ENCODE measurements at regions not wholly inside any gene's neighbourhood (a gene's known extent, or its start where the extent isn't known, plus 50 kb on each side); places are given as distances from the start of the nearest gene placed in this dataset.

DNA sequence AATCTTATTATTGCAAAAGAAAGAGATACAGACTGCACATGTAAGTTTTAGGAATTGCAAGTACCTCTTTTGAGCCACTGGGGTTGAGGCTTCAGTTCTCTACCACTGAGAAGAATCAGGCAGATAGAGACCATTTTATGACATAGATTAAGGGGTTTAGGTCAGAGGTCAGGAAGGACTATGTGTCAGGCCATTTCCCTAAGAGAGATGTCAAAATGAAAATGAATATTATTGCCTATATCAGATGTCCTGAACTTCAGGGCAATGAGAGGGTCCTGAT lies 113.7 kb downstream of the GATA6 start:
- Mint-ChIP-seq H3K27ac (no peak overlapping the region), H3K9me3 (peaks cover 6% of the 10 kb centered on the region), H3K27me3 (no peaks in the 10 kb centered on the region), H3K36me3 (no peaks in the 10 kb centered on the region), H3K4me1 (peaks cover 5% of the 10 kb centered on the region), H3K4me3 (no peak overlapping the region)

DNA sequence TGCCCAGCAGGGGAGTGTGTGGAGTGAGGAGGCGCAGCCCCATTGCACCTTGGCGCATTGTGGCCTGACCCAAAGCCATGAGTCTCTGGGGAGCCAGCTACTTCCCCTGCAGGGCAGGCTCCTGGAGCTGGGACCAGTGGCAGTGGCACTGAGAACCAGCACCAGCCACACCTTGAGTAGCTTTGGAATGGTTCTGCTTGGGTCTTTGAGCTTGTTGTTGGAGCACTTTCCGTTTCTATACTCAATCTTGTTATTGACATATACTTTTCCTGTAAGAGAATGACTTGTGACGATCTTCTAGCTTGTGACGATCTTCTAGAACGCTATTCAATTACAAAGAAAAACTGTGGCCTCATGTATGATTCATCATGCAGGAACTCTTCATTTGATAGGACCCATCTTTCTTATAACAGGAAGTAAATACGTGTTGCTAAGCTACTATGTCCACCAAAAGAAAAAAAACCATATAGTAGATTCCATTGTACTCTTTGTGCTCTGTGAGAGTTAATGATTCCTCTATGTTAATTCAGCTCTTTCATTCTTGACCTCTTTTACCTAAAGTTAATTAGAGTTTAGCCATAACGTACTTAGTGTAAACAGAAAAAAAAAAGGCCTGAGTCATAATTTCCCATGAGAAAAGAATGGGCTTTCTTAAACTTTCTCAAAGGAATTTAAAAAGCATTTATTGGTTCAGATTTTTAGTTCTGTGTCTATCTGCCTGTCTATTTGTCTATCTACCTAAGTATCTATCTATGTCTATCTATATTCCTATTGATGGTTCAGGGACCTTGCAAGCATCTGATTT lies 113.1 kb downstream of the GATA6 start:
- H3K36me3 Mint-ChIP-seq, result no peaks in the 10 kb centered on the region
- H3K27ac Mint-ChIP-seq, result peak overlapping the region; percentile 42
- peaks cover 6% of the 10 kb centered on the region for H3K9me3 Mint-ChIP-seq
- no peak overlapping the region for H3K4me3 Mint-ChIP-seq
- no peaks in the 10 kb centered on the region for H3K27me3 Mint-ChIP-seq
- H3K4me1 Mint-ChIP-seq, result peaks cover 5% of the 10 kb centered on the region

DNA sequence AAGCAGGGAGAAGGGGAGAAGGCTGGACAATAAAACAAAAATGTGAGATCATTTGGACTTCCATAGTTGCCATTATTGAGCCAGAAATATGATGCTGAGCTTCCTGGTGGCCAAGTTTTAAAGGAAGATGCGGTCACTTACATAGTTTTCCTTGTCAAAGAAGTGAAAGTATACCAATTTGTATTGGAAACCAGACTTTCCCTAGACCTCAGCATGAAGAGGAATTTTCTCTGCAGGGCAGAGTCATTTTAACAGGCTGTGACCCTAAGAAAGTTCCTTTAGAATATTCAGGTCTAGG lies 111.0 kb downstream of the GATA6 start:
- no peak overlapping the region for H3K27ac Mint-ChIP-seq
- H3K36me3 Mint-ChIP-seq, result no peaks in the 10 kb centered on the region
- H3K27me3 Mint-ChIP-seq, result no peaks in the 10 kb centered on the region
- H3K4me1 Mint-ChIP-seq, result peaks cover 5% of the 10 kb centered on the region
- no peak overlapping the region for H3K4me3 Mint-ChIP-seq
- H3K9me3 Mint-ChIP-seq, result peaks cover 5% of the 10 kb centered on the region

DNA sequence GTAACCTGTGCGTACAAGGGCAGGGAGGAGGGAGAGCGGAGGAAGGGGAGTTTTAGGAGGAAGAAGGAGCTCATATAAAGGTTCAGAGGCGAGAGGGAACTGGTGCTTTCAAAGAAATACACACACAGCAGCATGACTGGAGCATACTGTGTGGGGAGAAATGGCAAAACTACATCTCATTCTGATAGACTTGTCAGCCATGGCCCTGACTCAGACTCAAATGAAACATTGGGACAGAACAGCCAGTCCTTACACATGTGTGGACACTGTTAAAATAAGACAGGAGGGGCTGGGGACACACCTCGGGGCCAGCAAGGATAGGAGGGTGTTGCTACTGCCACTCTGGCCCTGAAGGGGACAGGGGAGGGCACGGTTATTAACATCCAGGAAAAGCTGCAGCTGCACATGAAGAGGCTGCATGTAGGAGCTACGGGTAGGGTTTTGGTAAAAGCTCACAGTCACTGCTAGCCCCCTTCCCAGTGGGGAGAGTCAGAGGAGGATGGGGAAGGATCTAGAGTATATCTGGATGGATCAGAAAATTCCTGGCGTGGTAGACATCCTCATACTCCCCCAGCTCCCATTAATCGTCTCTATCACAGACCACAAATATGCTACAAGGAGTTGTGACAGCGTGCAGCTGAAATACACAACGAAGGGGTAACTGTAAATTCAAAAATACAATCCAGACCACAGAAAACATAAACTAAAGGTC lies 110.5 kb downstream of the GATA6 start:
- no peaks in the 10 kb centered on the region for H3K27me3 Mint-ChIP-seq
- H3K9me3 Mint-ChIP-seq, result no peaks in the 10 kb centered on the region
- H3K4me1 Mint-ChIP-seq, result peaks cover 5% of the 10 kb centered on the region
- no peak overlapping the region for H3K4me3 Mint-ChIP-seq
- no peaks in the 10 kb centered on the region for H3K36me3 Mint-ChIP-seq
- no peak overlapping the region for H3K27ac Mint-ChIP-seq

GRCh38 chr18:22278798-22279197 lies 109.4 kb downstream of the GATA6 start:
- H3K4me3 Mint-ChIP-seq, result no peak overlapping the region
- H3K9me3 Mint-ChIP-seq, result no peaks in the 10 kb centered on the region
- H3K36me3 Mint-ChIP-seq, result no peaks in the 10 kb centered on the region
- peaks cover 5% of the 10 kb centered on the region for H3K4me1 Mint-ChIP-seq
- no peaks in the 10 kb centered on the region for H3K27me3 Mint-ChIP-seq
- no peak overlapping the region for H3K27ac Mint-ChIP-seq

- Mint-ChIP-seq H3K4me1 (peaks cover 2% of the 10 kb centered on the region), H3K27me3 (no peaks in the 10 kb centered on the region), H3K9me3 (no peaks in the 10 kb centered on the region), H3K27ac (no peak overlapping the region), H3K4me3 (no peak overlapping the region), H3K36me3 (no peaks in the 10 kb centered on the region)
Observed at GRCh38 chr18:22277758-22278157, 108.4 kb downstream of the GATA6 start.

- Mint-ChIP-seq H3K27me3 (no peaks in the 10 kb centered on the region), H3K27ac (no peak overlapping the region), H3K9me3 (no peaks in the 10 kb centered on the region), H3K36me3 (no peaks in the 10 kb centered on the region), H3K4me1 (no peaks in the 10 kb centered on the region), H3K4me3 (no peak overlapping the region)
Observed at GRCh38 chr18:22276334-22276713, 106.9 kb downstream of the GATA6 start.

DNA sequence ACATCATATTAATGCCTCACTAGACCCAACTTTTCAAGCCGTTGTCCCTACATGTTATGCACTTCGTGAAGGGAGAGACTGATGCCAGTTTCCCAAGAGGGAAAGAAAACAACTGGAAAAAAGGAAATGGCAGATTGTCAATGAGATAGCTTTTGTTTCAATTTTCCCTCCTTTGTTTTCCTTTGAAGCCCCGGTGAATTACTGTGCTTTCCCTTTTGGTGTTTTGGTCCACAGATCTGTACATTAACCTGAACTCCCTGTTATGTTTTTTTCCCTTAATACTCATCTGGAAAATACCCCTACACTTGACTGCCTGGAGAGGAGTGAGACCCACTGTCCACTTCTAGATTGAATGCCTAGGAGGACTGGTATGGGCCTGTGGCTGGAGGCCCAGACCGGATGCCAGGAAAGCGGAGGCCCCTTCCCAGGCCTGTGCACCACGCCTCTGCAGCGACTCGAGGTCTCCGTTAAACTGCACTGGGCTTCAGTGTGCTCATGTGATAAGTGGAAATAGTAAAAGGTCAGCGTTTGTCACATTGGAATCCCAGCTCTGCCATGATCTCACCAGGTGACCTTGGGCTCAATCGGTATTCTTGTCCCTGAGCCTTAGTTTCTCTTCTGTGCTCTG lies 106.4 kb downstream of the GATA6 start:
- Mint-ChIP-seq H3K4me3 (no peak overlapping the region), H3K27ac (no peak overlapping the region), H3K4me1 (no peaks in the 10 kb centered on the region), H3K36me3 (no peaks in the 10 kb centered on the region), H3K27me3 (no peaks in the 10 kb centered on the region), H3K9me3 (no peaks in the 10 kb centered on the region)

DNA sequence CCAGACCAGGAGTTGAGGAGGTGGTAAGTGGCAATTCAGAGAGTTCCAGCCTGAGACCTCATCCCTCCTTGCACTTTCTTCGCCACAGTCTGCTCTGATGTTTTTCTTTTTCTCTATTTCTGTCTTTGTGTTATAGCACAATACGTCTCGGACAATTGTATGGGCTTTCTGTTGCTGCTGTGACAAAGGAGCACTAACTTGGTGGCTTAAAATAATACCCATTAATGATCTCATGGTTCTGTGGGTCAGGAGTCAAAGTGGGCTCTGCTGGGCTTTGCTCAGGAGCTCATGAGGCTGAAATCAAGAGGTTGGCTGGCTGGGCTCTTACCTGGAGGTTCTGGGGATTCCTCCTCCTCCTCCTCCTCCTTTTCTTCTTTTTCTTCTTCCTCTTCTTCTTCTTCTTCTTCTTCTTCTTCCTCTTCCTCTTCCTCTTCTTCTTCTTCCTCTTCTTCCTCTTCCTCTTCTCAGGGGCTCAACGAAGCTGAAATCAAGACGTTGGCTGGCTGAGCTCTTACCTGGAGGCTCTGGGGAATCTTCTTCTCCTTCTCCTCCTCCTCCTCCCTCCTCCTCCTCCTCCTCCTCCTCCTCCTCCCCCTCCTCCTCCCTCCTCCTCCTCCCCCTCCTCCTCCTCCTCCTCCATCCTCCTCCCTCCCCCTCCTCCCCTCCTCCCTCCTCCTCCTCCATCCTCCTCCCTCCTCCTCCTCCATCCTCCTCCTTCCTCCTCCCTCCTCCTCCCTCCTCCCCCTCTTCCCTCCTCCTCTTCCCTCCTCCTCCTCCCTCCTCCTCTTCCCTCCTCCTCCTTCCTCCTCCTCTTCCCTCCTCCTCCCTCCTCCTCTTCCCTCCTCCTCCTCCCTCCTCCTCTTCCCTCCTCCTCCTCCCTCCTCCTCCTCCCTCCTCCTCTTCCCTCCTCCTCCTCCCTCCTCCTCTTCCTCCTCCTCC lies 104.0 kb downstream of the GATA6 start:
- no peaks in the 10 kb centered on the region for H3K36me3 Mint-ChIP-seq
- no peaks in the 10 kb centered on the region for H3K4me1 Mint-ChIP-seq
- no peaks in the 10 kb centered on the region for H3K27me3 Mint-ChIP-seq
- no peak overlapping the region for H3K4me3 Mint-ChIP-seq
- no peak overlapping the region for H3K27ac Mint-ChIP-seq
- H3K9me3 Mint-ChIP-seq, result no peaks in the 10 kb centered on the region

- Mint-ChIP-seq H3K4me1 (no peaks in the 10 kb centered on the region), H3K36me3 (no peaks in the 10 kb centered on the region), H3K9me3 (no peaks in the 10 kb centered on the region), H3K27ac (no peak overlapping the region), H3K27me3 (no peaks in the 10 kb centered on the region), H3K4me3 (no peak overlapping the region)
Observed at GRCh38 chr18:22272242-22272641, 102.9 kb downstream of the GATA6 start.

DNA sequence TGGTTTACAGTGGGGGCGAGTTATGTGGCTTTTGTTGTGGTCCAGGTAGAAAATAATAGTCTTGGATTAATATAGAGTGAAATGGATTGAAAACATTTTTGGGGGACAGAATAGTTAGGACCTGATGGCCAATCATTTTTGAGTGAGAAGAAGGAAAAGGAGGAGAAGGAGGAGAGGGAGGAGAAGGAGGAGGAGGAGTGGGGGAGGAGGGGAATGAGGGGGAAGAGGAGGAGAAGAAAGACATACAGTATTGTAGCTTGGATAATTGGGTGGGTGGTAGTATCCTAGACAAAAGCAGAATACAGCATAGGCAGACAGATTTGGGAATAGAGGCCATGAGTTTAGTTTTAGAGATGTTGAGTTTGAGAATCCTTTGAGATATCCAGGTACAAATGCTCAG lies 101.6 kb downstream of the GATA6 start:
- H3K36me3 Mint-ChIP-seq, result no peaks in the 10 kb centered on the region
- no peak overlapping the region for H3K4me3 Mint-ChIP-seq
- no peaks in the 10 kb centered on the region for H3K9me3 Mint-ChIP-seq
- H3K27me3 Mint-ChIP-seq, result no peaks in the 10 kb centered on the region
- no peak overlapping the region for H3K27ac Mint-ChIP-seq
- no peaks in the 10 kb centered on the region for H3K4me1 Mint-ChIP-seq

DNA sequence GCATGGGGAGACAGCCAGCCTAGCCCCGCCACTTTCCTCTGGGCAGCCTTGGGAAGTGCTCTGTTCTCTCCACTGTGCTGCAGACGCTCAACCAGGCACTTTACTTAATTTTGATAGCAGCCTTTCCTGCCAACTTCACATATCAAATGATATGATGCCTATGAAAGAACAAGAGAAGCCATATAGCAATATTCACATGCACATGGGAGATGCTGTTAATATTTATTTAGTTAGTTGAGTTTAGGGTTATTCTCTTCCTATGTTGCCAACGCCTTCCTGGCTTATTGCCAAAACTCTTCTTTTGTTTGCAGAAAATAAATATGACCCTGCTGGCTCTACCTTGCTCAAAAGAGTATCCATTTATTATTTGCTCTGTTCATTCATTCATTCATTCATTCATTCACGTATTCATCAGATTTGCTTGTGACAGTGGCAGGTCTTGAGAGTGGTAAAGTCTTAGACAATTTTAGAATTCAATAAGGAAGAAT lies 99.3 kb downstream of the GATA6 start:
- Mint-ChIP-seq H3K9me3 (no peaks in the 10 kb centered on the region), H3K4me3 (no peak overlapping the region), H3K36me3 (peaks cover 1% of the 10 kb centered on the region), H3K4me1 (no peaks in the 10 kb centered on the region), H3K27ac (no peak overlapping the region), H3K27me3 (peaks cover 2% of the 10 kb centered on the region)

DNA sequence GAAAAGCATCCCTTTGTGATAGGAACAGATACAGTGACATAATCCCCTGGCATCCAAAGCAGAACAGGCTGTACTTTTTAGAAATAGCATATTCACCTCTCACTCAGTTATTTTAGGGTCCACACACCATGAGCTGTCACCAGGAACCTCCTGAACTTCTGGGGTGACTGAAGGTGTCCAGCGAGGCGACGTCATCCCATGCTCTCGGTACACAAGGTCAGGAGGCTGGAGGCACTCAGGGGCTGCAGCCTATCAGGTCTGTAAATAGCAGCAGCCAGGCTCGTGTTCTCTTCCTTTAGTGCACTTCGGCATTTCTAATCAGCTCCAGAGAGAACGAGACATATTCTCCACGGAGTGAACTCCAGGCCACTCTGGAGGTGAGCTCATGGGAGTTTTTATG lies 98.3 kb downstream of the GATA6 start:
- H3K9me3 Mint-ChIP-seq, result peaks cover 6% of the 10 kb centered on the region

DNA sequence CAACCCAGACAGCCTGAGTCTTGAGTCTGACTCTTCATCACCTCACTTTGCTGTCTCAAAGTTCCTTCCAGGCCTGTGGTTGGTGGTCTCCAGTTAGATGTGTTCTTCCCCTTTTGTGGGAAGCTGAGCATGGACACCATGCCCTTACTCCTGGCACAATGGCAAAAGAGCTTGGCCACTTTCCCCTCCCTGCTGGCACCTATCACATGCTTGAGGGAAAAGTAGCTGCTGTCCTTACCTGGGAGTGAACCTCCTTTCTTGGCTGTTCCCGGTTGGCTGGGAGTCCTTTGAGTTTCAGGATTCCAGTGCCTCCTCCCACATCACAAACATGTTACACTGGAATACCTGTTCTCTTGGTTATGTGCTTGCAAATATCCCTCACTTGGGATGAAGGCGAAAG lies 97.8 kb downstream of the GATA6 start:
- Mint-ChIP-seq H3K27me3 (peaks cover 4% of the 10 kb centered on the region), H3K4me3 (no peak overlapping the region), H3K9me3 (peaks cover 11% of the 10 kb centered on the region), H3K27ac (no peak overlapping the region), H3K4me1 (no peaks in the 10 kb centered on the region), H3K36me3 (peaks cover 1% of the 10 kb centered on the region)

More for the DNA sequence above, 98.3 kb downstream of the GATA6 start:
- Mint-ChIP-seq H3K4me3 (no peak overlapping the region), H3K27me3 (peaks cover 2% of the 10 kb centered on the region), H3K4me1 (no peaks in the 10 kb centered on the region), H3K36me3 (peaks cover 1% of the 10 kb centered on the region), H3K27ac (no peak overlapping the region)

DNA sequence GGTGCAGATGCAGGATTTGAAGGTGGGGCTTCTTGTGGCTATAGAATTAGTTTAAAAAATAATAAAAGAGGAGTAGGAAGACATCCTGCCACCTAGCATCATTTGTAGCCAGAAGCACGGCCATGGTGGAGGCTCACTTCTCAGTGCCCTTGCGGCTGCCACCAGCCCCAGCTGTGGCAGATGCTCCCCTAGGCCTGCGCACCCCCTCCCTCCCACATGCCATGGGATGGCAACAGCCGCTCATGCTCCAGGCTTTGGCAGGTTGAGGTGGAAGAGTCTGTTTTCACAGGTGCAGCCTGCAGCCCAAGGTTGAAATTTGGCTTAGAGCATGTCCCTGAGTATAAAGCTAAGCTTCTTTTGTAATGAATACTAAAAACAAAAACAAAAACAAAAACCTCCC lies 96.4 kb downstream of the GATA6 start:
- no peaks in the 10 kb centered on the region for H3K4me1 Mint-ChIP-seq
- H3K9me3 Mint-ChIP-seq, result peaks cover 12% of the 10 kb centered on the region
- no peak overlapping the region for H3K27ac Mint-ChIP-seq
- H3K4me3 Mint-ChIP-seq, result no peak overlapping the region
- peaks cover 4% of the 10 kb centered on the region for H3K27me3 Mint-ChIP-seq
- peaks cover 1% of the 10 kb centered on the region for H3K36me3 Mint-ChIP-seq

Data from activated naive CD4-positive, alpha-beta T cell treated with anti-CD3 and anti-CD28 coated beads, Interleukin-2, amount 50 U/mL, for 24 hours (primary cell).